DND-41 (cell line): ENCODE measurements at regions not wholly inside any gene's neighbourhood (a gene's known extent, or its start where the extent isn't known, plus 50 kb on each side); places are given as distances from the start of the nearest gene placed in this dataset.

Experiments used
- ATAC-seq: fragments of 200-7000 bp; cut with Tn5 transposase; 3 replicates; pipeline ENCODE4 v1.9.1; 2021; ENCODE audit warnings: low read depth; ENCODE audit not compliant: insufficient read depth
- DNase-seq: peaks from one replicate; pipeline ENCODE4 v3.0.0-alpha.2; 2020
- H2AFZ ChIP-seq: 2 replicates; pipeline ENCODE4 v1.6.0; 2012; ENCODE audit warnings: low read depth, low read length
- H3K27ac ChIP-seq: 2 replicates; pipeline ENCODE4 v1.5.1; 2012; ENCODE audit warnings: low read length, inconsistent platforms
- H3K27me3 ChIP-seq: fragments of 200-600 bp; sonication (generic); 2 replicates; pipeline ENCODE4 v1.6.0; 2012; ENCODE audit warnings: low read length, mild to moderate bottlenecking, inconsistent platforms; ENCODE audit not compliant: insufficient read depth, poor library complexity
- H3K36me3 ChIP-seq: 2 replicates; pipeline ENCODE4 v1.5.1; 2012; ENCODE audit warnings: low read length, inconsistent platforms; ENCODE audit not compliant: insufficient read depth
- H3K4me1 ChIP-seq: 2 replicates; pipeline ENCODE4 v1.5.1; 2012; ENCODE audit warnings: mild to moderate bottlenecking, low read length; ENCODE audit not compliant: insufficient read depth
- H3K4me2 ChIP-seq: 2 replicates; pipeline ENCODE4 v1.6.0; 2012; ENCODE audit warnings: mild to moderate bottlenecking, moderate library complexity, low read length, inconsistent platforms; ENCODE audit not compliant: insufficient read depth
- H3K4me3 ChIP-seq, 2 experiments: fragments of 200-600 bp in 1 of 2; shearing (Covaris generic) in 1 of 2; 2 replicates each; pipeline ENCODE4 v1.5.1; 2012 to 2016; ENCODE audit warnings: inconsistent platforms in 2 of 2, low read length in 2 of 2, mild to moderate bottlenecking in 2 of 2, low read depth in 1 of 2, moderate library complexity in 1 of 2
- H3K79me2 ChIP-seq: 2 replicates; pipeline ENCODE4 v1.6.0; 2012; ENCODE audit warnings: low read length, inconsistent platforms; ENCODE audit not compliant: insufficient read depth
- H3K9ac ChIP-seq: 2 replicates; pipeline ENCODE4 v1.6.0; 2012; ENCODE audit warnings: low read depth, mild to moderate bottlenecking, inconsistent platforms, low read length, moderate library complexity
- H3K9me3 ChIP-seq: 2 replicates; pipeline ENCODE4 v1.5.1; 2012; ENCODE audit warnings: low read length, moderate library complexity, mild to moderate bottlenecking, inconsistent platforms; ENCODE audit not compliant: insufficient read depth, severe bottlenecking
- H4K20me1 ChIP-seq: 2 replicates; pipeline ENCODE4 v1.6.0; 2012; ENCODE audit warnings: low read length; ENCODE audit not compliant: insufficient read depth
- EZH2 ChIP-seq: IDR thresholded peaks from 3 replicates; pipeline ENCODE4 v1.6.1; 2012; ENCODE audit warnings: borderline replicate concordance, low read depth, mild to moderate bottlenecking, moderate library complexity, low read length, inconsistent platforms; ENCODE audit not compliant: severe bottlenecking
- TF ChIP-seq, protein P1 (sequence below): IDR thresholded peaks from 2 replicates; pipeline ENCODE4 v1.5.1; 2012; ENCODE audit warnings: borderline replicate concordance, low read length, moderate library complexity, mild to moderate bottlenecking; ENCODE audit not compliant: poor library complexity, severe bottlenecking; ENCODE audit errors: extremely low read depth

DNA sequence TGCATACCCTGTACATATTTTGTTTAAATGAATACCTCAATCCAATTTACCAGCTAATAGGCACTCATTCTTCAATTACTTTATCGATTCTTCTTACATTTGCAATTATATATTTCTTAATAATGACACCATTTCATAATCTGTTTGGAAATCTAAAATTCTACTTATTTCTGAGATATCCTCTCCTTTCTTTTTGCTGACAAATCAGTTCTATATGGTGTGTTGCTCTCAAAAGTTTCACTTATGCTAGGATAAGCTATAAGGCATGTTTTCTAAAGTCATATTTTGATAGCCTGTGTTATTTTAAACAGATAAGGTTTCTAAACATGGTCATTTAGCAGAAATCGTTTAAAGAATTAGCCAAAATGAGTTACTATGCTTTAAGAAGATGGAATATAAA is 140.6 kb upstream of the GJE1 start:
- Histone ChIP-seq H3K36me3 (no peaks in the 10 kb centered on the region), H3K4me1 (no peaks in the 10 kb centered on the region), H2AFZ (no peak overlapping the region), H3K9ac (no peak overlapping the region), H3K27ac (no peak overlapping the region), H4K20me1 (no peaks in the 10 kb centered on the region), H3K79me2 (no peaks in the 10 kb centered on the region), H3K4me2 (no peak overlapping the region), H3K27me3 (no peaks in the 10 kb centered on the region), H3K4me3 (no peak overlapping the region), H3K9me3 (peaks cover 2% of the 10 kb centered on the region)
- TF ChIP-seq, protein P1, sequence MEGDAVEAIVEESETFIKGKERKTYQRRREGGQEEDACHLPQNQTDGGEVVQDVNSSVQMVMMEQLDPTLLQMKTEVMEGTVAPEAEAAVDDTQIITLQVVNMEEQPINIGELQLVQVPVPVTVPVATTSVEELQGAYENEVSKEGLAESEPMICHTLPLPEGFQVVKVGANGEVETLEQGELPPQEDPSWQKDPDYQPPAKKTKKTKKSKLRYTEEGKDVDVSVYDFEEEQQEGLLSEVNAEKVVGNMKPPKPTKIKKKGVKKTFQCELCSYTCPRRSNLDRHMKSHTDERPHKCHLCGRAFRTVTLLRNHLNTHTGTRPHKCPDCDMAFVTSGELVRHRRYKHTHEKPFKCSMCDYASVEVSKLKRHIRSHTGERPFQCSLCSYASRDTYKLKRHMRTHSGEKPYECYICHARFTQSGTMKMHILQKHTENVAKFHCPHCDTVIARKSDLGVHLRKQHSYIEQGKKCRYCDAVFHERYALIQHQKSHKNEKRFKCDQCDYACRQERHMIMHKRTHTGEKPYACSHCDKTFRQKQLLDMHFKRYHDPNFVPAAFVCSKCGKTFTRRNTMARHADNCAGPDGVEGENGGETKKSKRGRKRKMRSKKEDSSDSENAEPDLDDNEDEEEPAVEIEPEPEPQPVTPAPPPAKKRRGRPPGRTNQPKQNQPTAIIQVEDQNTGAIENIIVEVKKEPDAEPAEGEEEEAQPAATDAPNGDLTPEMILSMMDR: no peak
- TF ChIP-seq EZH2: no peak
- ATAC-seq: no peak
- no peak for DNase-seq

DNA sequence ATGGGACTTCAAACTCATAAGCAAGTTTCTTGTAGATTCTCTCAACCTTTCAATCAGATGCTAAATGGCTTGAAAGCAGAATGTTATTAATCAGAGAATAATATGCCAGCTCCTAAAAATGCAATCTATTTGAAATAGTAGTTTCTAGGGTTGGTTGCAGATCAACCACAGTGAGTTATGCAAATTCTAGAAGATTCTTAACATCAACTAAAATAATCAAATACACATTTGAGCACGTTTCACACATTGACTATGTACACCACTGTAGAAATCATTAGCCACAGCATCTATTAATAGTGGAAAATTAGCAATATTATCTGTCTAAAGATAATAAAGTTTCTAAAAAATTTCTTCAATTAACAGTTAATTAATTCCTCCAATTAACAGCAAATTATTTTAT is 141.9 kb upstream of the GJE1 start:
- H3K79me2 ChIP-seq: no peaks in the 10 kb centered on the region
- no peaks in the 10 kb centered on the region for H3K9me3 ChIP-seq
- H3K27me3 ChIP-seq: no peaks in the 10 kb centered on the region
- ATAC-seq (no peak), DNase-seq (no peak)
- no peaks in the 10 kb centered on the region for H3K4me1 ChIP-seq
- H3K27ac ChIP-seq: no peak overlapping the region
- no peaks in the 10 kb centered on the region for H3K36me3 ChIP-seq
- no peaks in the 10 kb centered on the region for H4K20me1 ChIP-seq
- no peak overlapping the region for H2AFZ ChIP-seq
- no peak overlapping the region for H3K4me3 ChIP-seq
- no peak overlapping the region for H3K4me2 ChIP-seq
- no peak overlapping the region for H3K9ac ChIP-seq
- TF ChIP-seq EZH2: no peak
- TF ChIP-seq, protein P1: no peak

DNA sequence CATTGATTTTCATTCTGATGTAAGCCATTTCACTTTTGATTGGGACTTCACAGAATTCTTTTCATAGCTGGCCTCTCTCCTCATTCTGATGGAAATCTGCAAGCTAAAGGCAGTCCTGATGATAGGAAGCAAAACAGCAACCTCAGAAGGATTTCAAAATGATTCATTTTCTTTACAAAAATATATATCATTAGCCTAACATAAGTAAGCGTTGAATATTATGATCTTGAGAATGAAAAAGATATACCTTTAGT is 143.1 kb upstream of the GJE1 start:
- Histone ChIP-seq H3K4me2 (no peak overlapping the region), H3K9me3 (no peaks in the 10 kb centered on the region), H3K4me3 (no peak overlapping the region), H3K9ac (no peak overlapping the region), H3K79me2 (no peaks in the 10 kb centered on the region), H3K4me1 (no peaks in the 10 kb centered on the region), H2AFZ (0 out of 2 replicates have a peak overlapping the region, but pooled peaks have one; percentile 19), H3K27me3 (no peaks in the 10 kb centered on the region), H4K20me1 (no peaks in the 10 kb centered on the region), H3K27ac (no peak overlapping the region), H3K36me3 (no peaks in the 10 kb centered on the region)
- no peak for TF ChIP-seq EZH2
- TF ChIP-seq, protein P1: no peak
- DNase-seq (no peak), ATAC-seq (no peak)
